CD4-positive, CD25-positive, alpha-beta regulatory T cell (primary cell): ENCODE measurements at regions not wholly inside any gene's neighbourhood (a gene's known extent, or its start where the extent isn't known, plus 50 kb on each side); places are given as distances from the start of the nearest gene placed in this dataset.
A peak's percentile ranks its signal among the peaks of the same experiment; 100 is the strongest.

Experiments
- ATAC-seq, 2 donors: fragments of 150-1000 bp; cut with Tn5 transposase; one replicate each; pipeline ENCODE4 v1.10.0; 2021; ENCODE audit warnings: low read depth in 2 of 2, moderate number of reproducible peaks in 2 of 2, moderate library complexity in 1 of 2
- DNase-seq, 3 donors: peaks; one replicate each; pipeline versions ENCODE4 v3.0.0 to v3.0.0-alpha.2; 2012 to 2022; ENCODE audit warnings: mixed read lengths in 1 of 3
- H3K27ac ChIP-seq: one replicate; pipeline ENCODE4 v1.7.0; 2013; ENCODE audit warnings: mild to moderate bottlenecking, low read length; ENCODE audit not compliant: insufficient read depth, poor library complexity, severe bottlenecking
- H3K27me3 ChIP-seq: one replicate; pipeline ENCODE4 v1.7.0; 2013; ENCODE audit warnings: low read length; ENCODE audit not compliant: control insufficient read depth, insufficient read depth
- H3K36me3 ChIP-seq: one replicate; pipeline ENCODE4 v1.7.0; 2013; ENCODE audit warnings: mild to moderate bottlenecking, low read length, moderate library complexity; ENCODE audit not compliant: control insufficient read depth, insufficient read depth
- H3K4me1 ChIP-seq: 2 replicates; pipeline ENCODE4 v1.7.0; 2013; ENCODE audit warnings: mild to moderate bottlenecking, low read length; ENCODE audit not compliant: insufficient read depth, control insufficient read depth, poor library complexity, severe bottlenecking
- H3K4me3 ChIP-seq: one replicate; pipeline ENCODE4 v1.7.0; 2013; ENCODE audit warnings: low read depth, mild to moderate bottlenecking, low read length, moderate library complexity
- H3K9me3 ChIP-seq, 2 experiments: 1 replicate in 1 of 2; 2 replicates in 1 of 2; pipeline ENCODE4 v1.7.0; 2013; ENCODE audit warnings: low read length in 2 of 2, mild to moderate bottlenecking in 1 of 2, moderate library complexity in 1 of 2; ENCODE audit not compliant: control insufficient read depth in 2 of 2
- H3K27ac Mint-ChIP-seq, 3 donors: one replicate each; pipeline ENCODE4 v1.8.0; 2020 to 2022; ENCODE audit warnings: mild to moderate bottlenecking in 3 of 3, mixed read lengths in 3 of 3, moderate library complexity in 2 of 3
- H3K27me3 Mint-ChIP-seq: one replicate; pipeline ENCODE4 v1.8.0; 2022; ENCODE audit warnings: mild to moderate bottlenecking, mixed read lengths
- H3K36me3 Mint-ChIP-seq: one replicate; pipeline ENCODE4 v1.8.0; 2020; ENCODE audit warnings: mixed read lengths
- H3K4me1 Mint-ChIP-seq, 4 donors: one replicate each; pipeline ENCODE4 v1.8.0; 2020 to 2022; ENCODE audit warnings: mixed read lengths in 4 of 4, mild to moderate bottlenecking in 1 of 4
- H3K4me3 Mint-ChIP-seq, 4 donors: one replicate each; pipeline ENCODE4 v1.8.0; 2020 to 2022; ENCODE audit warnings: mild to moderate bottlenecking in 4 of 4, mixed read lengths in 4 of 4, moderate library complexity in 3 of 4
- H3K9me3 Mint-ChIP-seq, 7 donors: one replicate each; pipeline ENCODE4 v1.8.0; 2020 to 2022; ENCODE audit warnings: mixed read lengths in 7 of 7, mild to moderate bottlenecking in 3 of 7, moderate library complexity in 2 of 7

GRCh38 chr22:27419473-27419872 lies 382.1 kb downstream of the MN1 start:
- H3K27me3 ChIP-seq = peaks cover 2% of the 10 kb centered on the region
- Mint-ChIP-seq H3K36me3 (no peaks in the 10 kb centered on the region), H3K4me1 (no peaks in the 10 kb centered on the region), H3K4me3 (no peak overlapping the region), H3K27me3 (peaks cover 12% of the 10 kb centered on the region), H3K9me3 (peaks cover 0 to 4% (median 0%) of the 10 kb centered on the region in 7 donors), H3K27ac (no peak overlapping the region)
- no peak overlapping the region for H3K4me3 ChIP-seq
- no peaks in the 10 kb centered on the region for H3K4me1 ChIP-seq
- no peaks in the 10 kb centered on the region for H3K9me3 ChIP-seq
- H3K36me3 ChIP-seq = no peaks in the 10 kb centered on the region
- DNase-seq (no peak), ATAC-seq (no peak)
- H3K27ac ChIP-seq = no peak overlapping the region

GRCh38 chr22:27420195-27420816 lies 381.2 kb downstream of the MN1 start:
- Histone ChIP-seq H3K4me1 (no peaks in the 10 kb centered on the region), H3K27ac (no peak overlapping the region), H3K27me3 (peaks cover 2% of the 10 kb centered on the region), H3K4me3 (no peak overlapping the region), H3K36me3 (no peaks in the 10 kb centered on the region), H3K9me3 (no peaks in the 10 kb centered on the region)
- no peak overlapping the region for H3K4me3 Mint-ChIP-seq
- ATAC-seq = no peak
- peaks cover 12% of the 10 kb centered on the region for H3K27me3 Mint-ChIP-seq
- DNase-seq = no peak
- H3K9me3 Mint-ChIP-seq = peaks cover 0 to 4% (median 0%) of the 10 kb centered on the region in 7 donors
- H3K4me1 Mint-ChIP-seq = no peaks in the 10 kb centered on the region
- no peak overlapping the region for H3K27ac Mint-ChIP-seq
- no peaks in the 10 kb centered on the region for H3K36me3 Mint-ChIP-seq

- peak overlapping the region in 1 of 3 donors; percentile 63 for H3K27ac Mint-ChIP-seq
- DNase-seq (no peak), ATAC-seq (no peak)
- no peak overlapping the region for H3K27ac ChIP-seq
- peaks cover 0 to 4% (median 0%) of the 10 kb centered on the region in 7 donors for H3K9me3 Mint-ChIP-seq
- H3K27me3 ChIP-seq = peaks cover 2% of the 10 kb centered on the region
- H3K4me1 Mint-ChIP-seq = no peaks in the 10 kb centered on the region
- H3K27me3 Mint-ChIP-seq = peaks cover 12% of the 10 kb centered on the region
- no peaks in the 10 kb centered on the region for H3K36me3 Mint-ChIP-seq
- no peaks in the 10 kb centered on the region for H3K36me3 ChIP-seq
- H3K4me1 ChIP-seq = no peaks in the 10 kb centered on the region
- H3K4me3 Mint-ChIP-seq = no peak overlapping the region
- no peak overlapping the region for H3K4me3 ChIP-seq
- no peaks in the 10 kb centered on the region for H3K9me3 ChIP-seq
Observed at GRCh38 chr22:27420817-27421361, 380.7 kb downstream of the MN1 start.

- no peaks in the 10 kb centered on the region for H3K4me1 ChIP-seq
- no peaks in the 10 kb centered on the region for H3K36me3 Mint-ChIP-seq
- H3K27me3 ChIP-seq = no peaks in the 10 kb centered on the region
- peaks cover 0 to 4% (median 0%) of the 10 kb centered on the region in 7 donors for H3K9me3 Mint-ChIP-seq
- DNase-seq = no peak
- H3K4me1 Mint-ChIP-seq = no peaks in the 10 kb centered on the region
- peaks cover 7% of the 10 kb centered on the region for H3K27me3 Mint-ChIP-seq
- H3K4me3 ChIP-seq = no peak overlapping the region
- H3K27ac Mint-ChIP-seq = no peak overlapping the region
- no peak overlapping the region for H3K4me3 Mint-ChIP-seq
- no peaks in the 10 kb centered on the region for H3K9me3 ChIP-seq
- ATAC-seq = no peak
- no peak overlapping the region for H3K27ac ChIP-seq
- no peaks in the 10 kb centered on the region for H3K36me3 ChIP-seq
Observed at GRCh38 chr22:27422442-27422841, 379.1 kb downstream of the MN1 start.

- H3K36me3 Mint-ChIP-seq = peaks cover 3% of the 10 kb centered on the region
- Histone ChIP-seq H3K27me3 (no peaks in the 10 kb centered on the region), H3K4me1 (no peaks in the 10 kb centered on the region), H3K4me3 (no peak overlapping the region), H3K27ac (no peak overlapping the region), H3K36me3 (no peaks in the 10 kb centered on the region), H3K9me3 (no peaks in the 10 kb centered on the region)
- no peak overlapping the region for H3K4me3 Mint-ChIP-seq
- no peak for DNase-seq
- H3K4me1 Mint-ChIP-seq = no peaks in the 10 kb centered on the region
- peaks cover 0 to 9% (median 4%) of the 10 kb centered on the region in 7 donors for H3K9me3 Mint-ChIP-seq
- ATAC-seq = no peak
- H3K27ac Mint-ChIP-seq = no peak overlapping the region
- H3K27me3 Mint-ChIP-seq = peaks cover 5% of the 10 kb centered on the region
Observed at GRCh38 chr22:27424319-27424718, 377.2 kb downstream of the MN1 start.

- Mint-ChIP-seq H3K27me3 (no peaks in the 10 kb centered on the region), H3K27ac (no peak overlapping the region), H3K36me3 (peaks cover 3% of the 10 kb centered on the region), H3K4me3 (no peak overlapping the region), H3K9me3 (peaks cover 0 to 14% (median 7%) of the 10 kb centered on the region in 7 donors), H3K4me1 (no peaks in the 10 kb centered on the region)
- Histone ChIP-seq H3K9me3 (peaks cover 0 to 5% of the 10 kb centered on the region in 2 experiments), H3K27ac (no peak overlapping the region), H3K4me3 (no peak overlapping the region), H3K36me3 (no peaks in the 10 kb centered on the region), H3K27me3 (no peaks in the 10 kb centered on the region), H3K4me1 (no peaks in the 10 kb centered on the region)
- DNase-seq = no peak
- ATAC-seq = no peak
Observed at GRCh38 chr22:27429476-27429875, 372.1 kb downstream of the MN1 start.

- Histone ChIP-seq H3K4me1 (no peaks in the 10 kb centered on the region), H3K36me3 (no peaks in the 10 kb centered on the region), H3K27ac (no peak overlapping the region), H3K27me3 (no peaks in the 10 kb centered on the region), H3K9me3 (peaks cover 0 to 5% of the 10 kb centered on the region in 2 experiments), H3K4me3 (no peak overlapping the region)
- DNase-seq (no peak), ATAC-seq (no peak)
- Mint-ChIP-seq H3K4me3 (no peak overlapping the region), H3K27ac (no peak overlapping the region), H3K27me3 (no peaks in the 10 kb centered on the region), H3K36me3 (peaks cover 3% of the 10 kb centered on the region), H3K4me1 (no peaks in the 10 kb centered on the region), H3K9me3 (peaks cover 0 to 14% (median 7%) of the 10 kb centered on the region in 7 donors)
Observed at GRCh38 chr22:27431081-27431480, 370.5 kb downstream of the MN1 start.

- Mint-ChIP-seq H3K27me3 (no peaks in the 10 kb centered on the region), H3K4me3 (peak overlapping the region in 1 of 4 donors; percentile 87), H3K4me1 (no peaks in the 10 kb centered on the region), H3K27ac (no peak overlapping the region), H3K36me3 (peaks cover 3% of the 10 kb centered on the region), H3K9me3 (peaks cover 0 to 14% (median 7%) of the 10 kb centered on the region in 7 donors)
- Histone ChIP-seq H3K4me1 (no peaks in the 10 kb centered on the region), H3K4me3 (no peak overlapping the region), H3K27ac (no peak overlapping the region), H3K27me3 (no peaks in the 10 kb centered on the region), H3K9me3 (peaks cover 0 to 5% of the 10 kb centered on the region in 2 experiments), H3K36me3 (no peaks in the 10 kb centered on the region)
- DNase-seq (no peak), ATAC-seq (no peak)
Observed at GRCh38 chr22:27431896-27432295, 369.7 kb downstream of the MN1 start.
